HUES48 (cell line): ENCODE measurements at regions not wholly inside any gene's neighbourhood (a gene's known extent, or its start where the extent isn't known, plus 50 kb on each side); places are given as distances from the start of the nearest gene placed in this dataset.
"Not testable (repeated sequence)": the region's sequence is repeated elsewhere in the genome, so short reads cannot be mapped to it uniquely, and the experiment has no call there.

Experiments
- H3K27ac ChIP-seq: one replicate; pipeline ENCODE4 v1.7.0; 2013; ENCODE audit warnings: low read depth, low read length, inconsistent platforms
- H3K27me3 ChIP-seq: 2 replicates; pipeline ENCODE4 v1.6.1; 2013; ENCODE audit warnings: mild to moderate bottlenecking, low read length; ENCODE audit not compliant: control insufficient read depth, insufficient read depth
- H3K36me3 ChIP-seq: 2 replicates; pipeline ENCODE4 v1.6.1; 2013; ENCODE audit warnings: low read length; ENCODE audit not compliant: control insufficient read depth, insufficient read depth
- H3K4me1 ChIP-seq: 2 replicates; pipeline ENCODE4 v1.6.1; 2013; ENCODE audit warnings: mild to moderate bottlenecking, low read length; ENCODE audit not compliant: control insufficient read depth, insufficient read depth
- H3K4me3 ChIP-seq: 2 replicates; pipeline ENCODE4 v1.5.1; 2013; ENCODE audit warnings: mild to moderate bottlenecking, low read depth, low read length
- H3K9ac ChIP-seq: 2 replicates; pipeline ENCODE4 v1.6.1; 2013; ENCODE audit warnings: mild to moderate bottlenecking, low read depth, low read length, moderate library complexity
- H3K9me3 ChIP-seq: 2 replicates; pipeline ENCODE4 v1.6.1; 2013; ENCODE audit warnings: low read length; ENCODE audit not compliant: control insufficient read depth, insufficient read depth

GRCh38 chr12:83226960-83227359, 540.3 kb downstream of the TMTC2 start:
- H3K27me3 ChIP-seq, H3K9me3 ChIP-seq, H3K4me3 ChIP-seq, H3K9ac ChIP-seq, H3K27ac ChIP-seq, H3K4me1 ChIP-seq, H3K36me3 ChIP-seq: not testable (repeated sequence)

- no peaks in the 10 kb centered on the region for H3K27me3 ChIP-seq
- no peak overlapping the region for H3K27ac ChIP-seq
- H3K36me3 ChIP-seq = no peaks in the 10 kb centered on the region
- H3K9ac ChIP-seq = no peak overlapping the region
- no peak overlapping the region for H3K4me3 ChIP-seq
- H3K4me1 ChIP-seq = no peaks in the 10 kb centered on the region
- H3K9me3 ChIP-seq = no peaks in the 10 kb centered on the region
Measured at GRCh38 chr12:83225806-83226205, 539.1 kb downstream of the TMTC2 start.

GRCh38 chr12:83224012-83224411, 537.3 kb downstream of the TMTC2 start:
- no peaks in the 10 kb centered on the region for H3K36me3 ChIP-seq
- no peaks in the 10 kb centered on the region for H3K4me1 ChIP-seq
- no peak overlapping the region for H3K9ac ChIP-seq
- no peak overlapping the region for H3K4me3 ChIP-seq
- H3K9me3 ChIP-seq = no peaks in the 10 kb centered on the region
- H3K27me3 ChIP-seq = no peaks in the 10 kb centered on the region
- no peak overlapping the region for H3K27ac ChIP-seq

GRCh38 chr12:83220774-83221173, 534.1 kb downstream of the TMTC2 start:
- no peaks in the 10 kb centered on the region for H3K9me3 ChIP-seq
- H3K27me3 ChIP-seq = no peaks in the 10 kb centered on the region
- H3K4me3 ChIP-seq = no peak overlapping the region
- no peaks in the 10 kb centered on the region for H3K4me1 ChIP-seq
- H3K27ac ChIP-seq = no peak overlapping the region
- H3K9ac ChIP-seq = no peak overlapping the region
- H3K36me3 ChIP-seq = no peaks in the 10 kb centered on the region

GRCh38 chr12:83216230-83216629, 529.5 kb downstream of the TMTC2 start:
- Histone ChIP-seq H3K9ac (no peak overlapping the region), H3K36me3 (no peaks in the 10 kb centered on the region), H3K9me3 (no peaks in the 10 kb centered on the region)

GRCh38 chr12:83214185-83214584, 527.5 kb downstream of the TMTC2 start:
- H3K9me3 ChIP-seq = no peaks in the 10 kb centered on the region
- H3K4me3 ChIP-seq = no peak overlapping the region
- no peak overlapping the region for H3K9ac ChIP-seq
- no peak overlapping the region for H3K27ac ChIP-seq
- H3K36me3 ChIP-seq = no peaks in the 10 kb centered on the region
- H3K27me3 ChIP-seq = no peaks in the 10 kb centered on the region
- H3K4me1 ChIP-seq = peaks cover 17% of the 10 kb centered on the region

More at GRCh38 chr12:83216230-83216629, 529.5 kb downstream of the TMTC2 start:
- no peak overlapping the region for H3K27ac ChIP-seq
- H3K27me3 ChIP-seq = no peaks in the 10 kb centered on the region
- peaks cover 7% of the 10 kb centered on the region for H3K4me1 ChIP-seq
- H3K4me3 ChIP-seq = no peak overlapping the region

- Histone ChIP-seq H3K27me3 (no peaks in the 10 kb centered on the region), H3K9me3 (no peaks in the 10 kb centered on the region), H3K27ac (peak overlapping the region; percentile 76), H3K36me3 (no peaks in the 10 kb centered on the region), H3K4me1 (peaks cover 17% of the 10 kb centered on the region), H3K4me3 (no peak overlapping the region), H3K9ac (no peak overlapping the region)
Measured at GRCh38 chr12:83210933-83211332, 524.2 kb downstream of the TMTC2 start.

GRCh38 chr12:83199069-83199468, 512.4 kb downstream of the TMTC2 start:
- peak overlapping the region; percentile 68 for H3K9ac ChIP-seq
- H3K4me1 ChIP-seq = peaks cover 37% of the 10 kb centered on the region
- peak overlapping the region; percentile 85 for H3K27ac ChIP-seq
- H3K4me3 ChIP-seq = peak overlapping the region; percentile 40
- H3K27me3 ChIP-seq = no peaks in the 10 kb centered on the region
- peaks cover 6% of the 10 kb centered on the region for H3K9me3 ChIP-seq
- no peaks in the 10 kb centered on the region for H3K36me3 ChIP-seq

GRCh38 chr12:83198291-83199015, 511.7 kb downstream of the TMTC2 start:
- H3K4me1 ChIP-seq = peaks cover 37% of the 10 kb centered on the region
- H3K27me3 ChIP-seq = no peaks in the 10 kb centered on the region
- peak overlapping the region; percentile 85 for H3K27ac ChIP-seq
- peak overlapping the region; percentile 68 for H3K9ac ChIP-seq
- no peaks in the 10 kb centered on the region for H3K36me3 ChIP-seq
- peak overlapping the region; percentile 40 for H3K4me3 ChIP-seq
- H3K9me3 ChIP-seq = peaks cover 6% of the 10 kb centered on the region

GRCh38 chr12:83197483-83197914, 510.8 kb downstream of the TMTC2 start:
- Histone ChIP-seq H3K9me3 (peaks cover 10% of the 10 kb centered on the region), H3K4me3 (peak overlapping the region; percentile 40), H3K36me3 (no peaks in the 10 kb centered on the region), H3K9ac (peak overlapping the region; percentile 37; the same call in 1 of the 2 replicates), H3K27me3 (no peaks in the 10 kb centered on the region), H3K27ac (peak overlapping the region; percentile 85), H3K4me1 (peaks cover 37% of the 10 kb centered on the region)

GRCh38 chr12:83196694-83197350, 510.1 kb downstream of the TMTC2 start:
- Histone ChIP-seq H3K27me3 (no peaks in the 10 kb centered on the region), H3K4me1 (peaks cover 37% of the 10 kb centered on the region), H3K9me3 (peaks cover 10% of the 10 kb centered on the region), H3K36me3 (no peaks in the 10 kb centered on the region), H3K9ac (peak overlapping the region; percentile 23; the same call in 1 of the 2 replicates), H3K27ac (peak overlapping the region; percentile 85), H3K4me3 (peak overlapping the region; percentile 38)
